Glutamatergic neuron (in vitro differentiated cells): ENCODE measurements at regions not wholly inside any gene's neighbourhood (a gene's known extent, or its start where the extent isn't known, plus 50 kb on each side); places are given as distances from the start of the nearest gene placed in this dataset.

ENCODE experiments used
- DNase-seq: peaks from one replicate; pipeline ENCODE4 v3.0.0; 2022
- H3K27ac Mint-ChIP-seq: one replicate; pipeline ENCODE4 v1.8.0; 2020; ENCODE audit warnings: mild to moderate bottlenecking, mixed read lengths, inconsistent platforms; ENCODE audit not compliant: unreplicated experiment
- H3K27me3 Mint-ChIP-seq: one replicate; pipeline ENCODE4 v1.8.0; 2020; ENCODE audit warnings: mild to moderate bottlenecking, moderate library complexity, mixed read lengths, inconsistent platforms; ENCODE audit not compliant: unreplicated experiment
- H3K36me3 Mint-ChIP-seq: one replicate; pipeline ENCODE4 v1.8.0; 2020; ENCODE audit warnings: mild to moderate bottlenecking, mixed read lengths, inconsistent platforms; ENCODE audit not compliant: unreplicated experiment
- H3K4me1 Mint-ChIP-seq: one replicate; pipeline ENCODE4 v1.8.0; 2020; ENCODE audit warnings: mild to moderate bottlenecking, low read depth, mixed read lengths, inconsistent platforms; ENCODE audit not compliant: unreplicated experiment
- H3K4me3 Mint-ChIP-seq: one replicate; pipeline ENCODE4 v1.8.0; 2020; ENCODE audit warnings: mild to moderate bottlenecking, mixed read lengths, inconsistent platforms; ENCODE audit not compliant: unreplicated experiment
- H3K9me3 Mint-ChIP-seq: one replicate; pipeline ENCODE4 v1.8.0; 2020; ENCODE audit warnings: mild to moderate bottlenecking, moderate library complexity, mixed read lengths, inconsistent platforms; ENCODE audit not compliant: unreplicated experiment
- CTCF ChIP-seq: fragments of 200-600 bp; sonication (generic); IDR thresholded peaks from one replicate; pipeline ENCODE4 v1.5.0; 2021; ENCODE audit not compliant: partially characterized antibody, unreplicated experiment

- no peaks in the 10 kb centered on the region for H3K27me3 Mint-ChIP-seq
- H3K27ac Mint-ChIP-seq, result no peak overlapping the region
- H3K4me1 Mint-ChIP-seq, result no peaks in the 10 kb centered on the region
- no peaks in the 10 kb centered on the region for H3K36me3 Mint-ChIP-seq
- no peaks in the 10 kb centered on the region for H3K9me3 Mint-ChIP-seq
- no peak for DNase-seq
- no peak for TF ChIP-seq CTCF
- no peak overlapping the region for H3K4me3 Mint-ChIP-seq
Measured at GRCh38 chr2:173584000-173584399, 229.3 kb downstream of the CDCA7 start.

GRCh38 chr2:173584676-173585458 lies 230.2 kb downstream of the CDCA7 start:
- H3K27me3 Mint-ChIP-seq, result no peaks in the 10 kb centered on the region
- DNase-seq, result no peak
- no peaks in the 10 kb centered on the region for H3K4me1 Mint-ChIP-seq
- H3K9me3 Mint-ChIP-seq, result no peaks in the 10 kb centered on the region
- no peak overlapping the region for H3K27ac Mint-ChIP-seq
- no peaks in the 10 kb centered on the region for H3K36me3 Mint-ChIP-seq
- no peak overlapping the region for H3K4me3 Mint-ChIP-seq
- TF ChIP-seq CTCF, result no peak

- TF ChIP-seq CTCF, result no peak
- H3K27ac Mint-ChIP-seq, result no peak overlapping the region
Measured at GRCh38 chr2:173588931-173589369, 234.3 kb downstream of the CDCA7 start.

GRCh38 chr2:173589604-173590275 lies 235.1 kb downstream of the CDCA7 start:
- Mint-ChIP-seq H3K27me3 (peaks cover 4% of the 10 kb centered on the region), H3K9me3 (no peaks in the 10 kb centered on the region), H3K36me3 (peaks cover 14% of the 10 kb centered on the region), H3K4me1 (no peaks in the 10 kb centered on the region), H3K27ac (no peak overlapping the region), H3K4me3 (no peak overlapping the region)
- no peak for DNase-seq
- no peak for TF ChIP-seq CTCF

More at GRCh38 chr2:173588931-173589369, 234.3 kb downstream of the CDCA7 start:
- Mint-ChIP-seq H3K9me3 (no peaks in the 10 kb centered on the region), H3K27me3 (peaks cover 4% of the 10 kb centered on the region), H3K4me1 (no peaks in the 10 kb centered on the region), H3K4me3 (no peak overlapping the region), H3K36me3 (peaks cover 14% of the 10 kb centered on the region)
- no peak for DNase-seq
